ENCODE measurements at regions not wholly inside any gene's neighbourhood (a gene's known extent, or its start where the extent isn't known, plus 50 kb on each side); places are given as distances from the start of the nearest gene placed in this dataset.

- H3K4me2 ChIP-seq: no peak overlapping the region
- no peaks in the 10 kb centered on the region for H3K36me3 ChIP-seq
- no peak overlapping the region for H3K27ac Mint-ChIP-seq
- peaks cover 21% of the 10 kb centered on the region for H3K9me3 Mint-ChIP-seq
- no peaks in the 10 kb centered on the region for H3K4me1 ChIP-seq
- no peaks in the 10 kb centered on the region for H3K4me1 Mint-ChIP-seq
- H3K27me3 Mint-ChIP-seq (ENCODE audit: insufficient read depth, low read depth): no peaks in the 10 kb centered on the region
- H3K9me3 ChIP-seq (ENCODE audit: low read depth): no peaks in the 10 kb centered on the region
- H3K4me3 Mint-ChIP-seq: no peak overlapping the region
- H3K27me3 ChIP-seq: no peaks in the 10 kb centered on the region
- H3F3A ChIP-seq (ENCODE audit: low read depth): no peaks in the 10 kb centered on the region
- TF ChIP-seq EZH2 (IDR thresholded peaks at IDR 0.05): no peak
- TF ChIP-seq, protein P1, sequence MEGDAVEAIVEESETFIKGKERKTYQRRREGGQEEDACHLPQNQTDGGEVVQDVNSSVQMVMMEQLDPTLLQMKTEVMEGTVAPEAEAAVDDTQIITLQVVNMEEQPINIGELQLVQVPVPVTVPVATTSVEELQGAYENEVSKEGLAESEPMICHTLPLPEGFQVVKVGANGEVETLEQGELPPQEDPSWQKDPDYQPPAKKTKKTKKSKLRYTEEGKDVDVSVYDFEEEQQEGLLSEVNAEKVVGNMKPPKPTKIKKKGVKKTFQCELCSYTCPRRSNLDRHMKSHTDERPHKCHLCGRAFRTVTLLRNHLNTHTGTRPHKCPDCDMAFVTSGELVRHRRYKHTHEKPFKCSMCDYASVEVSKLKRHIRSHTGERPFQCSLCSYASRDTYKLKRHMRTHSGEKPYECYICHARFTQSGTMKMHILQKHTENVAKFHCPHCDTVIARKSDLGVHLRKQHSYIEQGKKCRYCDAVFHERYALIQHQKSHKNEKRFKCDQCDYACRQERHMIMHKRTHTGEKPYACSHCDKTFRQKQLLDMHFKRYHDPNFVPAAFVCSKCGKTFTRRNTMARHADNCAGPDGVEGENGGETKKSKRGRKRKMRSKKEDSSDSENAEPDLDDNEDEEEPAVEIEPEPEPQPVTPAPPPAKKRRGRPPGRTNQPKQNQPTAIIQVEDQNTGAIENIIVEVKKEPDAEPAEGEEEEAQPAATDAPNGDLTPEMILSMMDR (IDR thresholded peaks at IDR 0.05): no peak
- no peak for TF ChIP-seq EZH2phosphoT487 (IDR thresholded peaks at IDR 0.05)
- no peaks in the 10 kb centered on the region for H4K20me1 ChIP-seq (ENCODE audit: low read depth)
- no peak overlapping the region for H3K4me3 ChIP-seq
- no peak for DNase-seq (ENCODE audit: low spot score)
- H3K9ac ChIP-seq: no peak overlapping the region
- H3K27ac ChIP-seq: no peak overlapping the region
- no peak overlapping the region for H2AFZ ChIP-seq (replicated peaks)
- no peaks in the 10 kb centered on the region for H3K36me3 Mint-ChIP-seq
- no peaks in the 10 kb centered on the region for H3K79me2 ChIP-seq (ENCODE audit: low read depth)
Observed at GRCh38 chr16:77600555-77600954, 121.8 kb upstream of the NUDT7 start.

- no peak overlapping the region for H3K27ac ChIP-seq
- no peaks in the 10 kb centered on the region for H3K27me3 ChIP-seq
- Mint-ChIP-seq H3K27ac (no peak overlapping the region), H3K4me1 (no peaks in the 10 kb centered on the region), H3K27me3 (ENCODE audit: insufficient read depth, low read depth) (no peaks in the 10 kb centered on the region), H3K36me3 (no peaks in the 10 kb centered on the region), H3K9me3 (peaks cover 21% of the 10 kb centered on the region), H3K4me3 (no peak overlapping the region)
- H3K79me2 ChIP-seq (ENCODE audit: low read depth): no peaks in the 10 kb centered on the region
- no peaks in the 10 kb centered on the region for H3K36me3 ChIP-seq
- no peak for DNase-seq (ENCODE audit: low spot score)
- no peaks in the 10 kb centered on the region for H3K4me1 ChIP-seq
- no peaks in the 10 kb centered on the region for H3F3A ChIP-seq (ENCODE audit: low read depth)
- H3K9me3 ChIP-seq (ENCODE audit: low read depth): no peaks in the 10 kb centered on the region
- no peak for TF ChIP-seq EZH2phosphoT487 (IDR thresholded peaks at IDR 0.05)
- TF ChIP-seq, protein P1 (IDR thresholded peaks at IDR 0.05): no peak
- TF ChIP-seq EZH2 (IDR thresholded peaks at IDR 0.05): no peak
- no peak overlapping the region for H2AFZ ChIP-seq (replicated peaks)
- no peaks in the 10 kb centered on the region for H4K20me1 ChIP-seq (ENCODE audit: low read depth)
- no peak overlapping the region for H3K4me3 ChIP-seq
- H3K9ac ChIP-seq: no peak overlapping the region
- H3K4me2 ChIP-seq: no peak overlapping the region
Observed at GRCh38 chr16:77603656-77604055, 118.7 kb upstream of the NUDT7 start.

DNA sequence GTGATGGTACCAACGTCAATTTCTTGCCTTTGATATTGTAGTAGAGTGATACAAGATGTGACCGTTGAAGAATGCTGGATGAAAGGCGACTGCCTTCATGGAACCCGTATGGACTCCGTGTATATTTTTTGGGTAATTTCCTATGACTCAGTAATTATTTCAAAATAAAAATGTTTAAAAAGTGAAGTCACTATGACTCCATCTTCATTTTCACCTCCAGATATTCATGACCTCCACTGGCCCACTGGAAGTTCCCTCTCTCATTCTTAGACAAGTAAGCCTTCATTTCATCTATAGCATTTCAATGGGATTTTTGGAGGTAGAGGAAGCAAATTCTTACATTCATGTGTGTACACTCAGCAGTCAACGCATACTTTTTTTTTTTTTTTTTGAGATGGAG is 111.8 kb upstream of the NUDT7 start:
- Histone ChIP-seq H3K27ac (no peak overlapping the region), H3F3A (ENCODE audit: low read depth) (no peaks in the 10 kb centered on the region), H4K20me1 (ENCODE audit: low read depth) (no peaks in the 10 kb centered on the region), H3K79me2 (ENCODE audit: low read depth) (no peaks in the 10 kb centered on the region), H3K36me3 (no peaks in the 10 kb centered on the region), H3K4me1 (no peaks in the 10 kb centered on the region), H3K9ac (no peak overlapping the region), H3K4me3 (no peak overlapping the region), H2AFZ (replicated peaks) (no peak overlapping the region), H3K27me3 (no peaks in the 10 kb centered on the region), H3K4me2 (no peak overlapping the region), H3K9me3 (ENCODE audit: low read depth) (no peaks in the 10 kb centered on the region)
- Mint-ChIP-seq H3K36me3 (no peaks in the 10 kb centered on the region), H3K27me3 (ENCODE audit: insufficient read depth, low read depth) (no peaks in the 10 kb centered on the region), H3K9me3 (no peaks in the 10 kb centered on the region), H3K4me3 (no peak overlapping the region), H3K4me1 (no peaks in the 10 kb centered on the region), H3K27ac (no peak overlapping the region)
- DNase-seq (ENCODE audit: low spot score): no peak
- TF ChIP-seq, protein P1 (IDR thresholded peaks at IDR 0.05): no peak
- TF ChIP-seq EZH2phosphoT487 (IDR thresholded peaks at IDR 0.05): no peak
- TF ChIP-seq EZH2 (IDR thresholded peaks at IDR 0.05): no peak

DNA sequence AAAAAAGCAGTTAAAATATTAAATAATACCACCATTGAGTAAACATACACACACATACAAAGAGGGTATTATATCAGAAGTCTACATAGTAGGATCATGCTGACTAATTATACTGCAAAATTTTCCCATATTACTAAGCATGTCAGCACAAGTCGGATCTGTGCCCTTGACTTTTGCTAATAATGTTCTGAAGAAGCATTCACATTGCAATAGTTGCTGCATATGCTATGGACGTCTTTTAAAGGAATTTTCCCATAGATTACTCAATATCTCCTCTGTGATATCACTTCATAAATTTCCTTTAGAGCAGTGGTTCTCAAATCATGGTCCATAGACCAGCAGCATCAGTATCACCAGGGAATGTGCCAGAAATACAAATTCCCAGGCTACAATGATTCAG is 110.9 kb upstream of the NUDT7 start:
- Histone ChIP-seq H3K27me3 (no peaks in the 10 kb centered on the region), H3K27ac (no peak overlapping the region), H3K4me2 (no peak overlapping the region), H4K20me1 (ENCODE audit: low read depth) (no peaks in the 10 kb centered on the region), H3K79me2 (ENCODE audit: low read depth) (no peaks in the 10 kb centered on the region), H3K9ac (no peak overlapping the region), H3F3A (ENCODE audit: low read depth) (no peaks in the 10 kb centered on the region), H3K9me3 (ENCODE audit: low read depth) (no peaks in the 10 kb centered on the region), H3K36me3 (no peaks in the 10 kb centered on the region), H2AFZ (replicated peaks) (no peak overlapping the region), H3K4me1 (no peaks in the 10 kb centered on the region), H3K4me3 (no peak overlapping the region)
- no peaks in the 10 kb centered on the region for H3K4me1 Mint-ChIP-seq
- no peak overlapping the region for H3K27ac Mint-ChIP-seq
- no peaks in the 10 kb centered on the region for H3K27me3 Mint-ChIP-seq (ENCODE audit: insufficient read depth, low read depth)
- no peak for DNase-seq (ENCODE audit: low spot score)
- H3K36me3 Mint-ChIP-seq: no peaks in the 10 kb centered on the region
- H3K9me3 Mint-ChIP-seq: no peaks in the 10 kb centered on the region
- TF ChIP-seq EZH2 (IDR thresholded peaks at IDR 0.05): no peak
- no peak overlapping the region for H3K4me3 Mint-ChIP-seq

All from neural progenitor cell (in vitro differentiated cells).